ENCODE measurements at regions not wholly inside any gene's neighbourhood (a gene's known extent, or its start where the extent isn't known, plus 50 kb on each side); places are given as distances from the start of the nearest gene placed in this dataset.
"Not testable (repeated sequence)": the region's sequence is repeated elsewhere in the genome, so short reads cannot be mapped to it uniquely, and the experiment has no call there.

DNA sequence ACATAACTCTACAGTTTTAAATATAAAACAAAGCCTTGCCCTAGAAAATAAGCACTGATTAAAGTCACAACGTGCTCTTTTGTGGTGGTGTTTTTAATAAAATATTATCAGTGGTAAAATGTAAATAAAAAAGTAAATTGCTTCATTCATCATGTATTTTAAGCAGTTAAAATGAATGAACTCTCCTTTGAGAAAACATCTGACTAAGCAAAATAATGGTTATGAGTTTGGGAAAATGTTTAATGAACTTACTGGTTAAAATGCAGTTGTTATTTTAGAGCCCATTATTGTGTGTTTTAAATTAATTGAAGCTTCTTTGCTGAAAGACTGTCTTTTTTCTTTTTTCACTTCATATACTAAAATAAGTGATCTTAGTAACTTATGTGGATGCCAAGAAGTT, 1007.5 kb upstream of the ARRDC3 start:
- DNase-seq (ENCODE audit: low spot score): no peak

GRCh38 chr5:92380069-92380770, 997.1 kb upstream of the ARRDC3 start:
- DNase-seq (ENCODE audit: low spot score): no peak

DNA sequence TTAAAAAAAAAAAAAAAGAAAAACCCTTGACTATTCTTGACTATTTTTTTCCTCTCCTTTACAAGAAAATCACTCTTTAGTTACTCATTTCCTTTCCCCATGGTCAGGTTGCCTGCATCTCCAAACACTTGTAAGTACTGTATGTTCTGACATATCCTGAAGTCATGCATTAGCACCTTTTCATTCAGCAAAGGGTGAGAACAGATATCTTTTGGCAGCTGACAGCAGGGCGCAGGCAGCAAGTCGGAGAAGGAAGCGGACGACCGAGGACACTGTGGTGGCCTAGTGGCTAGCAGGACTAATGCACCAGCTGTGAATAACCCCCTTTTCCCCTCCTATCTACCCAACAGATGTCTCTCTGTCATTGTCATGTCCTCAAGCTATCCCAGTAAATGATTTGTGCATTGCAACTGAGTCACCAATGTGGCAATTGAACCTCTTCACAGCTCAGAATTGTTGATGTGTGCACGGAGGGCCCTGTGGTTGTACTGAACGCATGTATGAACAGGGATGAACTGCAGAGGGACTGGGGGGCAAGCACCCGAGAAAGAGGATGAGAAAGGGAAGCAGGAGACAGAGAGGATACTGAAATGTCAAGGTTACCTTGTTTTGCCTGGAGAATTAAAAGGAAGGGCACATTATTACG, 996.0 kb upstream of the ARRDC3 start:
- no peak for DNase-seq (ENCODE audit: low spot score)

GRCh38 chr5:92374859-92375258, 991.7 kb upstream of the ARRDC3 start:
- DNase-seq (ENCODE audit: low spot score): no peak

GRCh38 chr5:92372766-92373165, 989.6 kb upstream of the ARRDC3 start:
- DNase-seq (ENCODE audit: low spot score): no peak

DNA sequence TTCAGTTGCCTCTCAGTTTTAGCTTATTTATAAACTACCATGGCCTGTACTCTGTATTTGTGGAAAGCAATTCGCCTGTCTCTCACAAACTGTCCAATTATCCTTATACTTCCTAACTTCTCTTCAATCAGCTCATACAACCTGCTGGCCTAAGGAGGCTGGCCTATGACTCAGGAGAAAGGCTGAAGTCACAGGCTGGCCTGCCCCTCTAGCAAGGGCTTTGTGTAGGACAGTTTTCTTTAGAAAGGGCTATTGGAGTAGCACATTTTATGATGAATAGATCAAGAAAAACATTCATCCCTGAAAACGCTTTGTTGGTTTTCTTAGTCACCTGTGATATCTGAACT, 988.7 kb upstream of the ARRDC3 start:
- no peak for DNase-seq (ENCODE audit: low spot score)

GRCh38 chr5:92371171-92371888, 988.2 kb upstream of the ARRDC3 start:
- no peak for DNase-seq (ENCODE audit: low spot score)

DNA sequence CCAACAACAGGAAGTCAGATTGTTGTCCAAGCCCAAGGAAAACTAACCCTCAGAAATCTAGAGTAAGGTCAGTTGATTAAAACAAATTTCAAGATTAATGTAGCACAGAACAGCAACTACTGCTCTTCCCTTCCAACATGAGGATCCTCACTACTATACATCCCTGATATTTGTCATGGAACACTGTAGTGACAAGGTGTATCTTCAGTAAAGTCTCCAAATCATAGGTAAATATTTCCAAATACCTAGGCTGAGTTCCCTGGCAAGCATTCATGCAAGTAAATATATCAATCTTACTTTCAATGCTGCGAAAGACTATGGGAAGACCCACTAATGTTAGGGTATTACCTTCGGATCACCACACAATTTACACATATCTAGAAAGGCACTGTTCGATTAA, 986.9 kb upstream of the ARRDC3 start:
- no peak for DNase-seq (ENCODE audit: low spot score)

DNA sequence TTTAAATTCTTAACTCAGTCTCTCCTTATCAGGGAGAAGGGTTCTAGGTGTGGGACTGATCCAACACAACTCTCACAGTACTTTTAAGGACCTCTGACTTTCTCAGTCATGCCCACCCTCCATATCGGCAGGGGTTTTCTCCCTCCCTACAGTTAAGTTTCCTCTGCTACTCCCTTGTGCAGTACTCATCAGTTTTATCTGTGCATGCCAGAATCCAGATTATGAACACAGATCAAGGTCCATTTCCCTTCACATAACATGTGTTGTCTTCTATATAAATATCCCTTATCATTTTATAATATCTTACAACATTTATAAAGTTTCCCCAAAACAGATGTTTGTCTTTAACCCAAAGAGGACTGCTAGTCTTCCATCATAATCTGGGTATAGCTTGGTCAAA, 986.5 kb upstream of the ARRDC3 start:
- DNase-seq (ENCODE audit: low spot score): no peak

- DNase-seq (ENCODE audit: low spot score): no peak
Measured at GRCh38 chr5:92364986-92365550, 982.0 kb upstream of the ARRDC3 start.

GRCh38 chr5:92353107-92354030, 970.3 kb upstream of the ARRDC3 start:
- DNase-seq (ENCODE audit: low spot score): no peak

DNA sequence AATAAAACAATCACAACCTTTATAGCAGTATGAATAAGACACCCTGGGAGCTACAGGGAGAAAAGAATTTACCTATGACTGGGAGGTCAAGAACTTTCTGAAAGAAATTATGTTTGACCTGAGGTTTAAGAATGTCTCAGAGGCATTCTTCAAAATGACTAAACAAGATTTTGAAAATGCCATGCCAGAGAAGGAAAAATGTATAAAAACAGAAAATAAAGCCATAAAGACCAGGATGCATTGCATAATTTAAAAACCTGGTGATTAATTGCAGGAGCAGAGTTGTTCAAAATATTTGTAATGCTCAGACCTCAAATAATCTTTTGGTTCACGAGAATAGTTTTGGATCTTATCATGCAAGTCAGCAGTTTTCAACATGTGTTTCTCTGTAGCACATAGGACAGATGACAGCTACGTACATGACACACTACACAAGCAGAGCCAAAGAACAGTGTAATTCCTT, 954.7 kb upstream of the ARRDC3 start:
- DNase-seq (ENCODE audit: low spot score): no peak

DNA sequence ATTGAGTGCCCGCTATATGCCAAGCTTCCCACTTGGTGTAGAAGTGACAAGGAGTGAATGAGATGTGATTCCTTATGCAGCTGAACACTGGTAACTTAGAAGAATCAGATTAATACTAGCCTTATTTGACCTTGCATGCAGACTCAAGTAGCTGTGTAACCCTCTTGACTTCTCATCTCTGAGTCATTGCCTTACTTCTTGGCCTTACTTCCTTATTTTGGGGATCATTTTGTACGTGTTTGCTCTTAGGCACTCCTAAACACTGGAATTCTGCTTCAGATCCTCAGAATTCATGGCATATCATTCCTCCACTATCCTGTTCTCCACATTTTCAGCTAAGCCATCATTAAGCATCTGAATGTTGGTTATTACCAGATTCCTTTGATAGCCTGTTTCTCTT, 948.9 kb upstream of the ARRDC3 start:
- no peak for DNase-seq (ENCODE audit: low spot score)

DNA sequence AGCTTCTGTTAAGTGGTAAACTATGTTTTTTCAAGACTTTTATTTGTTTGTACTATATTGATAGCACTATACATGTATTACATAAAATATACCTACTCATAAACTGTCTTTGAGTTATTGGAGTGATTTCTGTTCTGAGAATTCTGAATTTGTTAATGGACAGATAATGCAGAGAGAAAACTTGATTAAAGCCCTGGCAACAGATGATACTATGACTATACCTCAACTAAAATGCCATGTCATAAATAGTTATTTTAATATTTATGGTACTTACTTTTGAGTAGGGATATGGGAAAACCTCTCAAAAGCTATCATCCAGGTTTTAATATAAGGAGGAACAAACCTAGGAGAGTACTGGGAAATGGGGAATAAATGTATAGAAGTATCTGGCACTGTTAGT, 947.2 kb upstream of the ARRDC3 start:
- DNase-seq (ENCODE audit: low spot score): no peak

GRCh38 chr5:92329759-92330158, 946.6 kb upstream of the ARRDC3 start:
- no peak for DNase-seq (ENCODE audit: low spot score)

GRCh38 chr5:92328584-92329259, 945.6 kb upstream of the ARRDC3 start:
- no peak for DNase-seq (ENCODE audit: low spot score)

DNA sequence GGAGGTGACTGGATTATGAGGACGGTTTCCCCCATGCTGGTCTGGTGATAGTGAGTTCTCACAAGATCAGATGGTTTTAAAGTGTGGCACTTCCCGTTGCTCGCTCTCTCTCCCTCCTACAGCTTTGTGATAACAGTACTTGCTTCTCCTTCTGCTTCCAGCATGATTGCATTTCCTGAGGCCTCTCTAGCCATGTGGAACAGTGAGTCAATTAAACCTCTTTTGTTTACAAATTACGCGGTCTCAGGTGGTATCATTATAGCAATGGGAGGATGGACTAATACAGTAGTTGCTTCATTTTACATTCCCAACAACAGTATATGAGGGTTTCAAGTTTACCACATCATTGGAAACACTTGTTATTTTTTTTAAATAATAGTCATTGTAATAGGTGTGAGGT, 937.3 kb upstream of the ARRDC3 start:
- no peak for DNase-seq (ENCODE audit: low spot score)

- DNase-seq (ENCODE audit: low spot score): no peak
Measured at GRCh38 chr5:92313385-92313784, 930.3 kb upstream of the ARRDC3 start.

DNA sequence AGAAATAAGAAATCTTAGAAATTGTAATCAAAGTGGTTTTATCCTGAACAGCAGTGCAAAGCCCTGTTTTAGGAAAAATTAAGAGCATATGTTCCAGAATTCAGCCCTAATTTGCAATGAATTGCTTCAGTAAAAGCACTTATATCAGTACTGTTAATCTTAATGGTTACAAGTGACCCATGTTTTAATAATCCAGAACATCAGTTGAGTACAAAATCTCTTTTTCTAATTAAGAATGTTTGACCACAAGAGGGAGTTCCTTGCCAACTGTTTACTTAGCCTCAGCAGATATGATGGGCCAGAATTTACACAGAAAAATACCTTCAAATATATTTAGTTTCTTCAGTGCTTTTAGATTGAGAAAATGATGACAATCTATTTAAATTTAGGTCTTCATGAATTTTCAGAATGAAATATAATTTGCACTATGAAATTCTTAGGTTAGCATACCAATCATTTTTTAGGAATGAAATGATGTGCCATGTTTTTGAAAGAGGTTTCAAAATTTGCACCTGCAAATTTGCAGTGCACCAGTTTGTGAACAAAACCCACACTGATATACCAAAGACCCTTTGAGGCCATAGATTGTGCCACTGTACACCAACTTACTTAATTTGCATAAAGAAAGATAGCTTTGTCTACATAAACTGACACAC, 926.3 kb upstream of the ARRDC3 start:
- DNase-seq (ENCODE audit: low spot score): no peak

DNA sequence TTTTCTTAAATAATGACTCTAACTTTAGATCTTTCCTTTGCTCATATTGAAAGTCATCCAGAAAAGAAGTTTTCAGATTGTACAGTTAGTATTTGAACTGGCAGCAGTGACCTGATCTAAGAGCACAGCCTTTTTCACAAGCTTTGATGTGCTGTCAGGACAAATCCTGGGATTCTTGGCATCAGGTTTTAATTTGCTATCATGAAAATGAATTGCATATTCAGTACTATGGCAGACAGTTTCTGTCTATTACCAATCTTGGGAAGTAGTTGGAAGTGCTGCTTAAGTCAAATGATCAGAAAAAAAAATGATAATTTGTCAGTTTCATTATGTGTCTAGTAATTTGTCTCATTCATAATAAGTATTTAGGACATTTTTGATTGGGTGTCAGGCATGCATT, 925.6 kb upstream of the ARRDC3 start:
- no peak for DNase-seq (ENCODE audit: low spot score)

GRCh38 chr5:92302356-92302755, 919.2 kb upstream of the ARRDC3 start:
- DNase-seq (ENCODE audit: low spot score): not testable (repeated sequence)

Data from CD4-positive, alpha-beta T cell treated with Interleukin-15 for 4 hours (primary cell).